ENCODE measurements at regions not wholly inside any gene's neighbourhood (a gene's known extent, or its start where the extent isn't known, plus 50 kb on each side); places are given as distances from the start of the nearest gene placed in this dataset.
"Not testable (repeated sequence)": the region's sequence is repeated elsewhere in the genome, so short reads cannot be mapped to it uniquely, and the experiment has no call there.

DNA sequence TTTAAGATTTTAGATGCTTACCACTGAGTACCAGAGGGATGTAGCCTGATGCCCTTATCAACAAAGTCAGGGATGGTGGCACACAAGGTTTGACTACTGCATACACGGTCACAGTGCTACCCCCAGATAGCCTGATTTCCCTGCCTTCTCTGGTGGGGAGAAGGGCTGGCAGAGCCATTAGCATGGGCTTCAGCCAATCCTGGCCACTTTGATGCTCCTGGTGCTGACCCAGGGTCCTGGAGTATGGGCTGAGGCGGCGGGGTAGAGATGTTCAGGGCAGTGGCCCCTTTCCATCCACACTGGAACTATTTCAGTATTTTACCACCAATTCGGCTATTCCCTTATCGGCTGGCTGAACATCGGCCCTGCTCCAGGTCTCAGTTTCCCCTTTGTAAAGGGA is 83.2 kb downstream of the POTEB3 start:
- not testable (repeated sequence) for H3K27ac ChIP-seq

DNA sequence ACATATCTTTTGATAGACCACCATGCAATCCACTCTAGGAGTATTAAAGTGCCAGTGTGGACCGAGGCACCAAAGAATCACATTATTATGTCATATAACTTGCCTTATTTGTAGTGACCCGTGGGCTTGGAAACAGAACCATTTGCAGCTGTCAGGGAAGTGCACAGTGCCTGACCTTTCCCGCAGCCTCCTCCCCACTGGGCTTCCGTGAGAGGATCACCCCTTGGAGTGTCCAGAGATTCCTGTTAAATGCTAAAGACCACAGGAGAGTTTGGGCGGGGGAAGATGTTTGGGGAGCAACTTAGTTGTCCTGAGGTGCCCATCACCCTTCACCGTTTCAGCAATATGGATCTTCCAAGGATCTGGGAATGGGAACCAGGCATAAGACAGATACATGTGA is 84.4 kb downstream of the POTEB3 start:
- not testable (repeated sequence) for H3K27ac ChIP-seq

DNA sequence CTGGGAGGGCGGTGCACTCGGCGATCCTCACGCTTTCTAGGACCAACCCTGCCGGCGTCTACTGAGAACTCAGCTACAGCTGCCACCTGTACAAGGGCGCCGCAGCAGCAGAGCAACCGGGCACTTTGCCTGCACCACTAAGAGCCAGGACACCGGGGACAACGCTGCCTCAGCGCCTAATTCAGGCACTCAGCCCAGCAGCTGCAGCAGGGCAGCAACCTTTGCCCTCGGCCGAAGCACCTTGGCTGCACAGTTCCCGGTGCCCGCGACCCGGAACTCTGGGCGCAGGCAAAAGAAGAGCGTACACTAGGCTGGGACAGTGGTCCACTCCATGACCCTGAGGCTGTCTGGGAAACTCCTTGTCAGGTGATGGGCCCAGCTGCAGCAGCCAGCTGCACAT is 85.7 kb downstream of the POTEB3 start:
- not testable (repeated sequence) for H3K27ac ChIP-seq

DNA sequence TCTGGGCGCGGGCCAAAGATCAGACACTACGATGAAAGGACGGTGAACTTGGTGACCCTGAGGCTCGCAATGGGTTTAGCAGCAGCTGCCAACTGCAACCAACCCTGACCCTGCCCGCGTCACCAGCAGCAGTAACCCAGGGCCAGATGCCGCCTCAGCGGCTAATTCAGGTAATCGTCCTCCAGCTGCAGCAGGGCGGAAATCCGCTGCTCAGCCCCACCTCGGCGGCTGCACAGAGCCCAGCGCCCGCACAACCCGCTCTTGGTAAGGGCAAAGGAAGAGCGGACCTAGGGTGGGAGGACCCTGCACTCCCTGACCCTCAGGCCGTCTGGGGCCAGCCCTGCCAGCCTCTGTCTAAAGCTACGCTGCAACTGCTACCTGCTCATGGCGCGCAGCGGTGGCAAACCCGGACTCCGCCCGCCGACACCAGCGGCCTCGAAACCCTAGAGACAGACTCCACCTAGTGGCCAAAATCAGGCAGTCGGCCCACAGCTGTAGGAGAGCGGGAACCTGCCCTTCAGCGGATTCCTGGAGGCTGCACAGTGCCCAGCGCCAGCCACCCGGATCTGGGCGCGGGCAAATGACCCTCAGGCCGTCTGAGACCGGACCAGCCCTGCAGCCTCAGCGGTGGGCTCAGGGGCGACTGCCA is 87.5 kb downstream of the POTEB3 start:
- H3K27ac ChIP-seq, result not testable (repeated sequence)

DNA sequence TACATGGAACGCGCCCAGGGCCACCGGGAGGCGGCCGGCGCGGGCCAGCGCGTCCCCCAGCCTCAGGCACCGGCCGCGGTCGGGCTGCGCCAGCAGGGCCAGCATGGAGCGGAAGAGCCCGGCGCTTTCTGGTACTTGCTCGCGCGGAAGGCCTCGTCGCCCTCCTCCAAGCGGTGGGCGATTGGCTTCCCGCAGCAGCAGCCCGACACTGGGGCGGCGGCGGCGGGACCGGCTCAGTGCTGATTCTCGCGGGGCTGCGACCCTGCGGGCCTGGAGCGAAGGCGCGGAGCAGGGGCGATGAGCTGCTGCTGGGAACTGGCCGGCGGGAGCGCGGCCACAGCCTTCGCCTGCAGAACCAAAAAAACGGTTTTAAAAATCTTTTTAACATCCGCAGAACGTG is 95.3 kb downstream of the POTEB3 start:
- not testable (repeated sequence) for H3K27ac ChIP-seq

DNA sequence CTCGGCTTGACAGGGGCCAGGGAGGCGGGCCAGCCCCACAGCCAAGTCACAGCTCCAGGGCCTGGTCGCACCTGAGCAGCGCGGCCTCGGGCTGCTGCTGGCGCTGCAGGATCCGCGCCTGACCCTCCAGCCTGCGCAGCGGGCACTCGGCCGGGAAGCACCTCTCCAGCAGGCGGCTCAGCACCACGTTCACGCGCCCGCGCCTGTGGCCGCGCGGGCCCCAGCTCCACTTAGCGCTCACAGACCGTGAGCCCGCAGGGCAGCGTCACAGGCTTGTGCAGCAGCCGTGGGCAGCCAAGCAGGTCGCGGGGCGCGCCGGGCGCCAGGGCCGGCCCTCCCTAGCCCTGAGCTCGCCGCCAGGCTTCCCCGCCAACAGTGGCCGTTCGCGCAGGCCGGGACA is 95.8 kb downstream of the POTEB3 start:
- not testable (repeated sequence) for H3K27ac ChIP-seq

DNA sequence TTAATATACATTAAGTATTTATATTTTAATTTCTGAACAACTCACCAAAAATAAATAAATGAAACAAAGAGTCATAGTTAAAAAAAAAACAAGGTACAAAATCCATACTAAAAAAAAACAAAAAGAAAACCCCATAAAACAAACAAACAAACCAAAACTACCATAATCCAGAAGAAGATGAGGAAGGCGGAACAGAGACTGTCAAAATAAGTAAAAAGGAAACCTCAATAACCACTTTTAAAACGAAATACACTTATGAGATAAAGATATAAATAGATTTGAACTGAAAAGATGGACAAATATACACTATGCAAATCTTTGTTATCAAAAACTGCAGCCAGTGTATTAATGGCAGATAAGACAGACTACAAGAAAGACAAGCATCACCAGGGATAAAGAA is 103.3 kb downstream of the POTEB3 start:
- H3K27ac ChIP-seq, result not testable (repeated sequence)

DNA sequence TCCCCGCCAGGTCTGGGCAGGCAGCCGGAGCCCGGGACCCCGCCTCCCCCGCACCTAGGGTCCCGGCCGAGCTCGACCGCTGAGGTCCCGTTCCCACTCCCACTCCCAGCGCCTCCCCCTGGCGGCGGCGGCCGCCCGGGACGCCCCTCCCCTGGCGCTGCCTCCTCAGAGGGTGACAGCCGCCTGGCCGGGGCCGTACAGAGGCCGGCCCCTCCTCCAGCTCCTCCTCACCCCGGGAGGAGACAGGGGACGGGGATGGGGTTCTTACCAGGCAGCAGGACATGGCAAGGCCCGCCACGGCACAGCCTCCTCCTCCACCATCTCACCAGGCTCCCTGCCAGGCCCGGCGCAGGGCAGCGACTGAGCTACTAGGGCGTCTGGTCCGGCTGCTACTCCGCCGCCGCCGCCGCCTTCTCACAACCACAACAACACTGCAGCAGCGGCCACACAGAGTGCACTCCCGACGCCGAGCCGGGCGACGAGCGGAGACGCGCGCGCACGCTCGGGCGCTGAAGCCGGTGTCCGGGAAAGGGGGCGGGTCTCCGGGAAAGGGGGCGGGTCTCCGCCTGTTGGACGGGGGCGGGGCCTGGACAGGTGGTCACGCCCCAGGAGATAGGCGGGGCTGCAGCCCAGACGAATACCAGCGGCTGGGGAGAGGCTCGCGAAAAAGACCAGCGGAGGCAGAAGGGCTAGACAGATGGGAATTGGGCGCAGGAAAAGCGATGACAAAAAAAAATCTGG is 115.4 kb downstream of the POTEB3 start:
- not testable (repeated sequence) for H3K27ac ChIP-seq

DNA sequence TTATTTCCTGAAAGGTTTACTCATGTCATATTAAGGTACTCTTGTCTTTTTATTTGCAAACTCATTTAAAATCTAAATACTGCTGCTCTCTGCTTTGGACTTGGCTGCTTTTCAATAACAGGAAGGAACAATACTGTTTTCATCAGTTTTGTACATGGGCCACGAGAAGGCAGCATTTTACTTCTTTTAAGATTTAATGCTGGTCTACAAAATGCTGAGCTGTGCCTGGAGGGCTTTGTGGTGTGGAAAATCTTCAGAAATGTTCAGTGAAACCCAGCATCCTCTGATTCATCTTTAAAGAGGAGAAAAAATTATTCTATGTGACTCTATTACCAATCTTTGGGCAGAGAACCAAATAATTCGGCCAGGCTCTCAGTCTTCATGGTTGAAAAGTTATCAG is 155.9 kb downstream of the POTEB3 start:
- not testable (repeated sequence) for H3K27ac ChIP-seq

DNA sequence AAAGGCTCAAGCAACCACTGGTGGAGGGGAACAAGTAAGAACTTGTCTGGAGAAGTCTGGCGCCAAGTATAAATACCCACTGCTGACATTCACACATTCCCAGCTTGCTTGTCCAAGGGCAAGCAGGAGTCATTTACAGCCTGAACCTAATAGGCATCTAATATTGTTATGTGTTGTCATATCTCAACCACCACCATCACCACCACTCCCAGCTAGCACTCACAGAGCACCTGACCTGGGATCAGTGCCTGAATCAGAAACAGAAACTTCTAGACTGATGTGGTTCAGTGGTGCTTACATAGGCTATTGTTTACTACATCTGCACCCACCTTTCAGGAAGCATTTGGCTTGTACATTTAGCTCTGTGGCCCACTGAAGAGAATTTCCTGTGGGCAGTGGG is 157.1 kb downstream of the POTEB3 start:
- not testable (repeated sequence) for H3K27ac ChIP-seq

DNA sequence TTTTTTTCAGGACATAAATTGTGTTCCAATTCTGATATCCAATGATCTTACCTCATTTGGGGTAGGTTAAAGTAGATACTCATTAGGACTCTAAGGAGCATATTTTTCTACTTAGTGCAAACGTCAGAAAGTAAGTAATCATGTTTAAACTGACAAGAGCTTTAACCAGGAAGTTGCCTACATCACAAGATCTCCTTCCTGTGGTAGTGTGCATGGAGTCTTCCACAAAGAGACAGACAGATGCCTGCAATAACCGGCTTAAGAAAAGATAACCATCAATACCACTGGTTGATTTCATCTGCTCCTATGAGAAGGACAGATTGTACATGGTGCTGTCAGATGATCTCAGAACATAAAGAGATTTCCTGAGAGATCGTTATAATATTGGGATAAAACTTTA is 160.0 kb downstream of the POTEB3 start:
- H3K27ac ChIP-seq, result not testable (repeated sequence)

DNA sequence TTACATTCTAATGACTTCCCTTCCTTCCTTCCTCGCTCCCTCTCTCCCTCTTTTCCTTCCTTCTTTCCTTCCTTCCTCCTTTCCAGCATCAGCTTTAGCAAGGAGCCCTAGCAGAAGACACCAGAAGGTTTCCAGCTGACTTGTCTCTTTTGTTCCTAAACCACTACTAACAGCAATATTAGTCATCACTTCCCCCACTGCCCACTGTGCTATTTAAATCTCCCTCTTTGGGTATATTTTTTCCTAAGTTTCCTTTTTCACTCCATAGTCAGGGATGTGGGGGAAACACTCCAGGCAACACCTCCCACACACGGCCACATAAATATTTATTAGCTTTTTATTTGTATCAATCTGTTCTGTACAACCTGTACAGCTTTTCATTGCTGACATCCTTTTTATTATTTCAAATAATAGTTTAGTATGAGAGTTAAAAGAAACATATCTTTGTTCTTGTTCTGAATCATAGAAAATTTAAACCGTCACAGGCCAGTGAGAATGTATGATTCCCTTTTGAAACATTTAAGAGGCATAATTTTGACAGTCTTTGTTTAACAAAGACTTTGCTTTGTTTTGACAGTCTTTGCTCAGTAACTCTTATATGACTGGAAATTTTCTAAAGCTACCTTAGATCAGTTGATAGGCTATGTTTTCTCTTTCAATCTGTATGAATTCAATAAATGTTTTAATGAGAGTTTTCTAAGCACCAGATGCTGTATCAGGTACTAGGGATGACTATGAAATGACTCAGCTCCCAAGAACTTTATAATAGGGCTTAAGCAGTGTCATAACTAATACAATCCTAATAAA is 167.9 kb downstream of the POTEB3 start:
- peak overlapping the region; percentile 72 for H3K27ac ChIP-seq

DNA sequence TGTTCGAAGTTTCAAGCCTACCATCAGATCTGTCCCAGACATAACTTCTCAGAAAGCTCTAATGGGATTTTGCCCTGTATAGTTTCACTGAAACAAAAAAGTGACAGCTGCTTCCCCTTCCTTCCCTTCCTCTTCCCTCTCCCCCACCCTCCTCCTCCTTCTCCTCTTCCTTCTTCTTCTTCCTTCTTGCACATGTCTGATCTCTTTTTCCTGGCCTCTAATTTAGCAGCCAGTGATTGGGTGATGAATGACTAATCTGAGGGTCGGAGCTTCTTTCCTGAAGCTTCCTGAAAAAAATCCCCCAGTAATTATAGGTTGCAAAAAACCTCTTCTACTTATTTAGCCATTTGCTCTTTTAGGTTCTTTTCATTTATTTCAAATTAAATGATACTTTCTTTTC is 168.7 kb downstream of the POTEB3 start:
- H3K27ac ChIP-seq, result peak overlapping the region; percentile 72
- TF ChIP-seq, protein P1, sequence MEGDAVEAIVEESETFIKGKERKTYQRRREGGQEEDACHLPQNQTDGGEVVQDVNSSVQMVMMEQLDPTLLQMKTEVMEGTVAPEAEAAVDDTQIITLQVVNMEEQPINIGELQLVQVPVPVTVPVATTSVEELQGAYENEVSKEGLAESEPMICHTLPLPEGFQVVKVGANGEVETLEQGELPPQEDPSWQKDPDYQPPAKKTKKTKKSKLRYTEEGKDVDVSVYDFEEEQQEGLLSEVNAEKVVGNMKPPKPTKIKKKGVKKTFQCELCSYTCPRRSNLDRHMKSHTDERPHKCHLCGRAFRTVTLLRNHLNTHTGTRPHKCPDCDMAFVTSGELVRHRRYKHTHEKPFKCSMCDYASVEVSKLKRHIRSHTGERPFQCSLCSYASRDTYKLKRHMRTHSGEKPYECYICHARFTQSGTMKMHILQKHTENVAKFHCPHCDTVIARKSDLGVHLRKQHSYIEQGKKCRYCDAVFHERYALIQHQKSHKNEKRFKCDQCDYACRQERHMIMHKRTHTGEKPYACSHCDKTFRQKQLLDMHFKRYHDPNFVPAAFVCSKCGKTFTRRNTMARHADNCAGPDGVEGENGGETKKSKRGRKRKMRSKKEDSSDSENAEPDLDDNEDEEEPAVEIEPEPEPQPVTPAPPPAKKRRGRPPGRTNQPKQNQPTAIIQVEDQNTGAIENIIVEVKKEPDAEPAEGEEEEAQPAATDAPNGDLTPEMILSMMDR (conservative IDR thresholded peaks at IDR 0.05), result no peak

DNA sequence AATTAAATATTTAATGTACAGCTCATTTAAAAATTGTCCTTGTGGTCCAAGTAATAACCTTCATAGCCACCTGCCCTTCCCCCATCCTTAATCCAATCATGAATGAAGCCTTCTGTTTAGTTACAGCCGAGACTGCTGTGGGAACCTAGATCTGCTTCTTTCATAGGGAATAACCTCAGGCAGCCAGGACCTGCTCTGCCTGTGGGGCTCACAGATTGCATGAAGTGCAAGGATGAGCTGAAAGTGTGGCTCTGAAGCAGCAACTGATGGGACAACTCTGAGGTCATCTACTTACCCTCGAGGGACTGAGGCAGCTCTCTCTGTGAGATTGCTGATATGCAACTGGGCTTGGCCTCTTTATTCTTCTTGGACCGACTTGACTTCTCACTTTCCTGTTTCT is 169.8 kb downstream of the POTEB3 start:
- H3K27ac ChIP-seq, result no peak overlapping the region
- TF ChIP-seq, protein P1 (conservative IDR thresholded peaks at IDR 0.05), result no peak

DNA sequence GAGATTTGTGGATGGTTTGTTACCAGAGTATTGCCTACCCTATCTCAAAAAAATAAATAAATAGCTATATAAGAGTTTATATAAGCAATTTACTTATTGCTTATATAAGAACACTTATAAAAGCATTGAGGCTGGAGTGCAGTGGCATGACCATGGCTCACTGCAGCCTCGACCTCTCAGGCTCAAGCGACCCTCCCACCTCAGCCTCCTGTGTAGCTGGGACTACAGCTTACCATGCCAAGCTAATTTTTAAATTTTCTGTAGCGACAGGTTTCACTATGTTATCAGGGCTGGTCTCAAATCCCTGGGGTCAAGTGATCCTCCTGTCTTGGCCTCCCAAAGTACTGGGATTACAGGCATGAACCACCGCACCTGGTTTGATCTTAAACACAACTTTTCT is 170.6 kb downstream of the POTEB3 start:
- not testable (repeated sequence) for H3K27ac ChIP-seq

All from VCaP (cell line).